HEK293 (cell line): ENCODE measurements at regions not wholly inside any gene's neighbourhood (a gene's known extent, or its start where the extent isn't known, plus 50 kb on each side); places are given as distances from the start of the nearest gene placed in this dataset.

Experiments
- ZNF354C ChIP-seq: fragments of 450-650 bp; formaldehyde crosslinking; IDR thresholded peaks from 2 replicates; pipeline ENCODE4 v1.5.1; 2016; ENCODE audit warnings: missing biosample characterization, missing genetic modification characterization, low read depth, borderline replicate concordance
- ZNF391 ChIP-seq: fragments of 450-650 bp; formaldehyde crosslinking; IDR thresholded peaks from 2 replicates; pipeline ENCODE4 v1.5.1; 2016; ENCODE audit warnings: low read depth, missing biosample characterization, missing genetic modification characterization, borderline replicate concordance
- ZNF544 ChIP-seq: fragments of 450-650 bp; formaldehyde crosslinking; IDR thresholded peaks from 2 replicates; pipeline ENCODE4 v1.5.0; 2017; ENCODE audit warnings: missing biosample characterization, missing genetic modification characterization
- ZNF560 ChIP-seq: fragments of 450-650 bp; formaldehyde crosslinking; IDR thresholded peaks from 2 replicates; pipeline ENCODE4 v1.5.1; 2017; ENCODE audit warnings: missing biosample characterization, missing genetic modification characterization, borderline replicate concordance
- TF ChIP-seq, protein P1 (sequence below): fragments of 450-650 bp; formaldehyde crosslinking; IDR thresholded peaks from 2 replicates; pipeline ENCODE4 v1.5.1; 2016; ENCODE audit warnings: missing biosample characterization, missing genetic modification characterization
- TF ChIP-seq, protein P2 (sequence below): fragments of 450-650 bp; formaldehyde crosslinking; IDR thresholded peaks from 2 replicates; pipeline ENCODE4 v1.5.1; 2016; ENCODE audit warnings: missing biosample characterization, missing genetic modification characterization, borderline replicate concordance
- TF ChIP-seq, protein P3 (sequence below): fragments of 450-650 bp; formaldehyde crosslinking; IDR thresholded peaks from 2 replicates; pipeline ENCODE4 v1.5.1; 2016; ENCODE audit warnings: missing biosample characterization, missing genetic modification characterization

DNA sequence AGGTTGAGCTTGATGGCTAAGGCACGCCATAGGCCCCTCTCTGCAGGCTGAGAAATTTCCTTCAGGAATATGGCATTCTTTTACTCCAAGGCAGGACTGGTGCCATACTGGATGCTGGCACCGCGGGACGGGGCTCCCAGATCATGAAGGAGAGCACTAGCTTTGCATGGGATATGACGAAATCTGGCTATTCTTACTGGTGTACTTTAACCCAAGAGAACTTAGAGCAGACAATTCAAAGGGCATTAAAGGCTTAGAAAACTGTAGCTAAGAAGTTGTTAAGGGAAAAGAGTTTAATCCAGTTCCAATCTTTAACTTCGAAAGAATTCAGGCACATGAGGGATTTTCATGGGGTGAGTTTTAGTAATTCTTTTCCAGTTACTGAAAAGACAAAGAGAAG is 204.4 kb upstream of the ESRRG start:
- TF ChIP-seq, protein P1, sequence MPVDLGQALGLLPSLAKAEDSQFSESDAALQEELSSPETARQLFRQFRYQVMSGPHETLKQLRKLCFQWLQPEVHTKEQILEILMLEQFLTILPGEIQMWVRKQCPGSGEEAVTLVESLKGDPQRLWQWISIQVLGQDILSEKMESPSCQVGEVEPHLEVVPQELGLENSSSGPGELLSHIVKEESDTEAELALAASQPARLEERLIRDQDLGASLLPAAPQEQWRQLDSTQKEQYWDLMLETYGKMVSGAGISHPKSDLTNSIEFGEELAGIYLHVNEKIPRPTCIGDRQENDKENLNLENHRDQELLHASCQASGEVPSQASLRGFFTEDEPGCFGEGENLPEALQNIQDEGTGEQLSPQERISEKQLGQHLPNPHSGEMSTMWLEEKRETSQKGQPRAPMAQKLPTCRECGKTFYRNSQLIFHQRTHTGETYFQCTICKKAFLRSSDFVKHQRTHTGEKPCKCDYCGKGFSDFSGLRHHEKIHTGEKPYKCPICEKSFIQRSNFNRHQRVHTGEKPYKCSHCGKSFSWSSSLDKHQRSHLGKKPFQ = no peak
- no peak for TF ChIP-seq ZNF354C (tag by site-specific recombination)
- TF ChIP-seq, protein P2, sequence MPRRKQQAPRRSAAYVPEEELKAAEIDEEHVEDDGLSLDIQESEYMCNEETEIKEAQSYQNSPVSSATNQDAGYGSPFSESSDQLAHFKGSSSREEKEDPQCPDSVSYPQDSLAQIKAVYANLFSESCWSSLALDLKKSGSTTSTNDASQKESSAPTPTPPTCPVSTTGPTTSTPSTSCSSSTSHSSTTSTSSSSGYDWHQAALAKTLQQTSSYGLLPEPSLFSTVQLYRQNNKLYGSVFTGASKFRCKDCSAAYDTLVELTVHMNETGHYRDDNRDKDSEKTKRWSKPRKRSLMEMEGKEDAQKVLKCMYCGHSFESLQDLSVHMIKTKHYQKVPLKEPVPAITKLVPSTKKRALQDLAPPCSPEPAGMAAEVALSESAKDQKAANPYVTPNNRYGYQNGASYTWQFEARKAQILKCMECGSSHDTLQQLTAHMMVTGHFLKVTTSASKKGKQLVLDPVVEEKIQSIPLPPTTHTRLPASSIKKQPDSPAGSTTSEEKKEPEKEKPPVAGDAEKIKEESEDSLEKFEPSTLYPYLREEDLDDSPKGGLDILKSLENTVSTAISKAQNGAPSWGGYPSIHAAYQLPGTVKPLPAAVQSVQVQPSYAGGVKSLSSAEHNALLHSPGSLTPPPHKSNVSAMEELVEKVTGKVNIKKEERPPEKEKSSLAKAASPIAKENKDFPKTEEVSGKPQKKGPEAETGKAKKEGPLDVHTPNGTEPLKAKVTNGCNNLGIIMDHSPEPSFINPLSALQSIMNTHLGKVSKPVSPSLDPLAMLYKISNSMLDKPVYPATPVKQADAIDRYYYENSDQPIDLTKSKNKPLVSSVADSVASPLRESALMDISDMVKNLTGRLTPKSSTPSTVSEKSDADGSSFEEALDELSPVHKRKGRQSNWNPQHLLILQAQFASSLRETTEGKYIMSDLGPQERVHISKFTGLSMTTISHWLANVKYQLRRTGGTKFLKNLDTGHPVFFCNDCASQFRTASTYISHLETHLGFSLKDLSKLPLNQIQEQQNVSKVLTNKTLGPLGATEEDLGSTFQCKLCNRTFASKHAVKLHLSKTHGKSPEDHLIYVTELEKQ = no peak
- TF ChIP-seq ZNF560 (tag by site-specific recombination) = no peak
- no peak for TF ChIP-seq ZNF391 (tag by site-specific recombination)
- TF ChIP-seq ZNF544 = no peak
- TF ChIP-seq, protein P3, sequence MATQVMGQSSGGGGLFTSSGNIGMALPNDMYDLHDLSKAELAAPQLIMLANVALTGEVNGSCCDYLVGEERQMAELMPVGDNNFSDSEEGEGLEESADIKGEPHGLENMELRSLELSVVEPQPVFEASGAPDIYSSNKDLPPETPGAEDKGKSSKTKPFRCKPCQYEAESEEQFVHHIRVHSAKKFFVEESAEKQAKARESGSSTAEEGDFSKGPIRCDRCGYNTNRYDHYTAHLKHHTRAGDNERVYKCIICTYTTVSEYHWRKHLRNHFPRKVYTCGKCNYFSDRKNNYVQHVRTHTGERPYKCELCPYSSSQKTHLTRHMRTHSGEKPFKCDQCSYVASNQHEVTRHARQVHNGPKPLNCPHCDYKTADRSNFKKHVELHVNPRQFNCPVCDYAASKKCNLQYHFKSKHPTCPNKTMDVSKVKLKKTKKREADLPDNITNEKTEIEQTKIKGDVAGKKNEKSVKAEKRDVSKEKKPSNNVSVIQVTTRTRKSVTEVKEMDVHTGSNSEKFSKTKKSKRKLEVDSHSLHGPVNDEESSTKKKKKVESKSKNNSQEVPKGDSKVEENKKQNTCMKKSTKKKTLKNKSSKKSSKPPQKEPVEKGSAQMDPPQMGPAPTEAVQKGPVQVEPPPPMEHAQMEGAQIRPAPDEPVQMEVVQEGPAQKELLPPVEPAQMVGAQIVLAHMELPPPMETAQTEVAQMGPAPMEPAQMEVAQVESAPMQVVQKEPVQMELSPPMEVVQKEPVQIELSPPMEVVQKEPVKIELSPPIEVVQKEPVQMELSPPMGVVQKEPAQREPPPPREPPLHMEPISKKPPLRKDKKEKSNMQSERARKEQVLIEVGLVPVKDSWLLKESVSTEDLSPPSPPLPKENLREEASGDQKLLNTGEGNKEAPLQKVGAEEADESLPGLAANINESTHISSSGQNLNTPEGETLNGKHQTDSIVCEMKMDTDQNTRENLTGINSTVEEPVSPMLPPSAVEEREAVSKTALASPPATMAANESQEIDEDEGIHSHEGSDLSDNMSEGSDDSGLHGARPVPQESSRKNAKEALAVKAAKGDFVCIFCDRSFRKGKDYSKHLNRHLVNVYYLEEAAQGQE (tag by site-specific recombination) = no peak
